Tibial artery (tissue), 4 donors: ENCODE measurements at regions not wholly inside any gene's neighbourhood (a gene's known extent, or its start where the extent isn't known, plus 50 kb on each side); places are given as distances from the start of the nearest gene placed in this dataset.

Source experiments
- DNase-seq, 2 donors: peaks; one replicate each; pipeline ENCODE4 v3.0.0-alpha.2; 2019
- H3K27ac ChIP-seq, 2 donors: fragments of 200-600 bp; sonication (generic) in 1 of 2; 1 replicate in 1 of 2; 2 replicates in 1 of 2; pipeline ENCODE4 v1.5.1; 2018 to 2019; ENCODE audit warnings: mild to moderate bottlenecking in 1 of 2
- H3K27me3 ChIP-seq, 2 donors: fragments of 200-600 bp; sonication (generic) in 1 of 2; one replicate each; pipeline versions ENCODE4 v1.5.1 to v1.6.0; 2016 to 2019
- H3K36me3 ChIP-seq, 3 donors: fragments of 200-600 bp; sonication (generic) in 2 of 3; one replicate each; pipeline ENCODE4 v1.5.1; 2016 to 2019; ENCODE audit warnings: mild to moderate bottlenecking in 2 of 3
- H3K4me1 ChIP-seq, 4 donors: fragments of 200-600 bp; sonication (generic) in 2 of 4; 1 replicate in 3 of 4; 2 replicates in 1 of 4; pipeline ENCODE4 v1.5.1; 2016 to 2019
- H3K4me3 ChIP-seq, 2 donors: fragments of 200-600 bp; sonication (generic) in 1 of 2; 1 replicate in 1 of 2; 2 replicates in 1 of 2; pipeline ENCODE4 v1.5.1; 2018 to 2019; ENCODE audit warnings: mild to moderate bottlenecking in 2 of 2
- H3K9me3 ChIP-seq, 3 donors: fragments of 200-600 bp; sonication (generic) in 1 of 3; one replicate each; pipeline ENCODE4 v1.5.1; 2016 to 2019
- intact Hi-C: fragments of 100-400 bp; cut with DNase I; formaldehyde crosslinking; loops from one replicate; pipeline ENCODE4 v1.15.0; 2023; ENCODE audit warnings: low total_unique reads
- TF ChIP-seq, protein P1 (sequence below), 2 experiments: fragments of 200-600 bp in 1 of 2; fragments of 450-650 bp in 1 of 2; IDR thresholded peaks; one replicate each; pipeline ENCODE4 v1.5.1; 2017 to 2019; ENCODE audit warnings: antibody characterized with exemption in 2 of 2, mild to moderate bottlenecking in 1 of 2, moderate library complexity in 1 of 2

DNA sequence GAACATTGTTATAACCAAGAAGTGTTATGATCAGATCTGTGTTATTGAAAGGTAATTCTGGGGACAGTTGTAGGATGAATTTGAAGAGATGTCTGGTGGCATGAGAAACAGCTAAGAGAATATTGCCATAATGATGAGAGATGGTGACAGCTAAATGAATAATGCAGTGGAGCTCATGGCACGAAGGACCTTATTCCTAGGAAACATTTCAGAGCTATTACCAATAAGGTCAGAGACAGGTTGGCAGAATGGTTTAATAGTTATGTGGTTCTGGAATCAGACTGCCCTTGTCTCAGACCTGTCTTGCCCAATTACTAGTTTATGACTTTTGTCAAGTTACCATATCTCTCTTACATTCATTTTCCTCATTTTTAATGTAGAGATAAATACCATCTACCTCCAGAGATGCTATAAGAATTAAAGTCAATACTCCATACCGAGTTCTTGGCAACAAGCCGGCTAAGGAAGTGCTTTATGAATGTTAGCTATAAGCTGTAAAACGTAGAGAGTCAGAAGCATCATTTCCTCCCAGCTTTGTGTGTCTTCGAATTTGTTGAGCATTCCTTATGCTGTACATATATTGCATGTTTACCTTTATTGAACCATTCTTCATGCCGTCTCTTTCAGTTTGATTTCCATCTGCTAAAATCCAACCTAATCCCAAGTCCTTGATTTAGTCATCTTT lies 73.6 kb upstream of the COL5A2 start:
- TF ChIP-seq, protein P1, sequence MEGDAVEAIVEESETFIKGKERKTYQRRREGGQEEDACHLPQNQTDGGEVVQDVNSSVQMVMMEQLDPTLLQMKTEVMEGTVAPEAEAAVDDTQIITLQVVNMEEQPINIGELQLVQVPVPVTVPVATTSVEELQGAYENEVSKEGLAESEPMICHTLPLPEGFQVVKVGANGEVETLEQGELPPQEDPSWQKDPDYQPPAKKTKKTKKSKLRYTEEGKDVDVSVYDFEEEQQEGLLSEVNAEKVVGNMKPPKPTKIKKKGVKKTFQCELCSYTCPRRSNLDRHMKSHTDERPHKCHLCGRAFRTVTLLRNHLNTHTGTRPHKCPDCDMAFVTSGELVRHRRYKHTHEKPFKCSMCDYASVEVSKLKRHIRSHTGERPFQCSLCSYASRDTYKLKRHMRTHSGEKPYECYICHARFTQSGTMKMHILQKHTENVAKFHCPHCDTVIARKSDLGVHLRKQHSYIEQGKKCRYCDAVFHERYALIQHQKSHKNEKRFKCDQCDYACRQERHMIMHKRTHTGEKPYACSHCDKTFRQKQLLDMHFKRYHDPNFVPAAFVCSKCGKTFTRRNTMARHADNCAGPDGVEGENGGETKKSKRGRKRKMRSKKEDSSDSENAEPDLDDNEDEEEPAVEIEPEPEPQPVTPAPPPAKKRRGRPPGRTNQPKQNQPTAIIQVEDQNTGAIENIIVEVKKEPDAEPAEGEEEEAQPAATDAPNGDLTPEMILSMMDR (IDR thresholded peaks at IDR 0.05) = no peak
- DNase-seq = no peak
- Histone ChIP-seq H3K36me3 (no peaks in the 10 kb centered on the region), H3K4me3 (no peak overlapping the region), H3K27me3 (no peaks in the 10 kb centered on the region), H3K27ac (peak overlapping the region; percentile 43 to 58), H3K9me3 (no peaks in the 10 kb centered on the region), H3K4me1 (peaks cover 0 to 47% (median 12%) of the 10 kb centered on the region in 4 donors)
- intact Hi-C loops = no loop called here

DNA sequence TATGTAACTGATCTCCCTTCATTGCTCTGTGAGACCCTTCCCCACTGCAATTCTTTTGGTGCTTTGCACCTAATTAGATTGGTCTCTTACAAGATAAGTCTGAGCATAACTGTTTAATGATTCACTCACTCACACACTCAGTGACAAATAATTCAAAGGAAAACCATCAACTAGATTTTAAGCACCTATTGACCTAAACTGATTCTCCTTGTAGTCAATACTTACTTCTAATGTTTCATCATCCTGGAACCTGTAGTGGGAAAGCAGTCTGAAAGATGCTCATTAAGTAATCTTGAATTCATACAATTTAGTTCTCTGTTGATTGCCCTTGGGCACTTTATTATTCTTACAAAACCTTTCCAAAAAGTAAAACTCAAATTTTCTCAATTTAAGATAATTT lies 74.3 kb upstream of the COL5A2 start:
- H3K27ac ChIP-seq = peak overlapping the region; percentile 43 to 58
- TF ChIP-seq, protein P1 (IDR thresholded peaks at IDR 0.05) = no peak
- no peak overlapping the region for H3K4me3 ChIP-seq
- H3K4me1 ChIP-seq = peaks cover 0 to 45% (median 12%) of the 10 kb centered on the region in 4 donors
- intact Hi-C loops = no loop called here
- no peaks in the 10 kb centered on the region for H3K36me3 ChIP-seq
- H3K9me3 ChIP-seq = no peaks in the 10 kb centered on the region
- no peak for DNase-seq
- H3K27me3 ChIP-seq = no peaks in the 10 kb centered on the region

DNA sequence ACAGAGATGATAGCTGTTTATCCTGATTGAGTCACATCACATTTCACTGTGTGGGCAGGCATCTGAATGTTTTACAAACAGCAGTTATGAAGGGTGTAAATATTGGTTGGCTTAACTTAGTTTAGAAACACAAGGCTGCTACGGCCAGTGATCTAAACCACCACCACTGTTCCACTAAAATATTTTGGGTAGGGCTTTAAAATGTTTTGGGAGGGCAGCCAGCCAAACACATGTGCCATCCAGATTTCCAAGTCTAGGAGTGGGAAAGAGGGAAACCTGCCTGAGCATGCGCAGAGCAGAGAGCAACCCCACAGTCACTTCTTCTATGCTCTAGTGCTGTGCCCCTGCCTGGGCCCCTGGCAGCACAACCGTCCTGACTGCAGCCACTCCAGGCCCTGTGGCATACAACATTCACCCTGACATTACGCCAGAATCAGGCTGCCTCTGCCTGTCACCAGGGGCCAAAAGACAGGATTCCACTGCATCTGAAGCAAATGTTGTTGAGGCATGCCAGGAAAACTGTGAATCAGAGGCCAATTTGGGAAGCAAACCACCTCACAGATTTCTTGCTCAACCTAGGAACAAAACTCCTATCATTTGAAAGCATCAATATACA lies 74.8 kb upstream of the COL5A2 start:
- DNase-seq = peak; percentile 70 to 84
- H3K27me3 ChIP-seq = no peaks in the 10 kb centered on the region
- peak overlapping the region; percentile 43 to 58 for H3K27ac ChIP-seq
- H3K4me1 ChIP-seq = peaks cover 0 to 43% (median 12%) of the 10 kb centered on the region in 4 donors
- intact Hi-C loops = no loop called here
- TF ChIP-seq, protein P1 (IDR thresholded peaks at IDR 0.05) = no peak
- H3K9me3 ChIP-seq = no peaks in the 10 kb centered on the region
- no peaks in the 10 kb centered on the region for H3K36me3 ChIP-seq
- no peak overlapping the region for H3K4me3 ChIP-seq

DNA sequence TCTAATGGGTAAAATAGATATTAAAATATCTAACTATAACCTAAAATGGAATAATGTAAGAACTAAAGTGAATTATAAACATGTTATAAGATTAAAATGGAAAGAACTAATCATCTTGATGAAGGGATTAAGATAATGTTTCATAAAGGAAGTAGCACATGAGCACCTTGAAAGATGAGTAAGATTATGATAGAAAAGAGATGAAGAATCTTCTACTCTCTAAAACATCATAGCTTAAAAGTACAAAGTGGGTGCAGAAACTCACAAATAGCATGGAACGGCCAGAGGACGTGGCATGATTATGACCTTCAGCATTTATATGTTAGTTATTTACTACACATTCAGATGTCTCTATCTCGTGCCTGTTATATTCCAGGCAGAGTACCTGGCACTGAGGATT lies 76.2 kb upstream of the COL5A2 start:
- TF ChIP-seq, protein P1 (IDR thresholded peaks at IDR 0.05) = no peak

DNA sequence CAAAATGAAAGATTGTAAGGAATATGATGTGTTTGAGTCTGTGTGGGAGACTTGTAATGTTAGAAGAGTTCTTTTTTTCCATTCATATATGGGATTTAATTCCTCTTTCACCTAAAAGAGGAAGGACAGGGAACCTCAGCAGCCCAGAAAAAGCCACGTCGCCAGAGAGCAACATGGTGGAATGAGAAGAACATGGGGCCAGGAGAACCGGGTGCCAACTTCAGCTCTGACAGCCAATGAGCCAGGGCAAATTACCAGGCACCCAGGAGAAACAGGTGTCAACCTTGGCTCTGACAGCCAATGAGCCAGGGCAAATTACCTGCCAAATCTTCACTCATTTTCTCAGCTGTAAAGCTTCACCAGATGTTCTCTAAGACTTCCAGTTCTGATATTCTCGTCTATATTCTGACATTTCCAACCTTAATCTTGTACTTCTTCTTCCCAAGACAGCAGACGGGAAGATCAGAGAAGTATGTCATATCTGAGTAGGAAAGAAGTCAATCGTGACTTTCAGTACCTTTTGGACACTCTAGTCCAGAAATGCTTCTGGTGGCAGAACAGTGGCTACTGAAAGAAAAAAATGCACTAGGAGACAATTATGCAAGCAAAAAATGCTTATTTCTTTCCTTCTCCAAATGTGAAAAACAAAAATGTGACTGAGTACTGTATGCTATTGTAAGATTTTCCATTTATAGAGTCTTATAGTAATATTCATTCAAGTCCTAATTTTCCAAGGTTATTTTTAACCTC lies 79.2 kb upstream of the COL5A2 start:
- Histone ChIP-seq H3K36me3 (no peaks in the 10 kb centered on the region), H3K27ac (peak overlapping the region in 1 of 2 donors; percentile 4), H3K4me1 (peaks cover 0 to 39% (median 10%) of the 10 kb centered on the region in 4 donors), H3K9me3 (no peaks in the 10 kb centered on the region), H3K27me3 (no peaks in the 10 kb centered on the region), H3K4me3 (no peak overlapping the region)
- DNase-seq = no peak
- intact Hi-C loops = no loop called here
- TF ChIP-seq, protein P1 (IDR thresholded peaks at IDR 0.05) = no peak

More for the DNA sequence above, 76.2 kb upstream of the COL5A2 start:
- DNase-seq = no peak
- H3K27me3 ChIP-seq = no peaks in the 10 kb centered on the region
- no peaks in the 10 kb centered on the region for H3K36me3 ChIP-seq
- peaks cover 0 to 40% (median 10%) of the 10 kb centered on the region in 4 donors for H3K4me1 ChIP-seq
- H3K4me3 ChIP-seq = no peak overlapping the region
- no peak overlapping the region for H3K27ac ChIP-seq
- intact Hi-C loops = no loop called here
- no peaks in the 10 kb centered on the region for H3K9me3 ChIP-seq
